Endometrial microvascular endothelial cells (primary cell): ENCODE measurements at regions not wholly inside any gene's neighbourhood (a gene's known extent, or its start where the extent isn't known, plus 50 kb on each side); places are given as distances from the start of the nearest gene placed in this dataset.

Experiments
- in situ Hi-C: cut with HindIII; loops from 2 replicates; pipeline ENCODE4 v1.10.0; 2017; ENCODE audit warnings: low sequenced_read_pairs, low pct_unique_long_range_greater_than_20kb; ENCODE audit errors: inconsistent ontology term

DNA sequence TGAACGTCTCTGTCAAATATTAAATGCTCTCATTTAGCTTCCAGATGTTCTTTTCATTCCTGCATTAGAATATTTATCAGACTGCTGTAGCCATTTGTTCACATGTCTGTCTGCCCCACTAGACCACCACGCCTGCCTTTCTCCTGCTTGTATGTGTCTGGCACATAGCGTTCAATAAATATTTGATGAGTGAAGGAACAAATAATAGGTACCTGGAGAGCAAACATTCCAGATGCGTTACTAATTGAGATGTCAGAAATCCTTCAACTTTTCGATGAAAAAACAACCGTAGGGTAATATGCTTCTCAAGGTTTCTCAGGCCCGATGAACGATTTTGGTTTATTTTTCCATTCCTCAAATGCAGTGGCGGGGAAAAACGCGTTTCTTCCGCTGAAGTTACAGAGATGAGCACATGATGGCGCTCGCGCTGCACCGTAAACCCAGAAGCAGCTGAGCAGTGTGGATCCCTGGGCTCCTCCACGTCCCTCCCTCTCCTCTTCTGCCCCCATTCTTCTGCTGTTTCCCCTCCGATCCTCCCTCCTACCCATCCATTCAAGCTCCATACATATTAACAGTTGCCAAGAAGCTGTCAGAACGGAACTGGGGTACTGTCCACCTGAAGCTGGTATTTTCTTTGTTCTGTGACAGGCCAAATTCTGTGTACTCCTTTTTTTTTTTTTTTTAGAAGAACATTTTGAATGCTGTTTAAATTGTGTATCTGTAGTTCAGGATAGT lies 245.4 kb downstream of the MPDZ start:
- in situ Hi-C loops: loop anchor here (25.0 kb wide), 1 partner anchor 1028 kb away; no protein-coding TSS in a partner anchor

DNA sequence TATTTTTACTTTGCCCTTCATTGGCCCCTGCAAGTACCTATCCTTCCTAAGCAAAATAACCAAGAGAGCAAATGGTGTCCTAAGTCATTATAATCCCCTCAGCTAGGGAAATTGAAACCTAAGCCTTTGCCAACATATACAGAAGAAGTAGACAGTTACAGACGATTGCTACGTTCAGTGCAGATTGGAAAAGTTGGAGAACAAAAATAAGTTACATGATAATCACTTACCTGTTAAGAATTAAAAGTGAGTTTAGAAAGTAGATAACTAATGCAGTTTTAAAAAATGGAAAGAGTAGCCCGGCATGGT lies 244.8 kb downstream of the MPDZ start:
- in situ Hi-C loops: loop anchor here (25.0 kb wide), 1 partner anchor 1028 kb away; no protein-coding TSS in a partner anchor

GRCh38 chr9:13035822-13036221 lies 243.7 kb downstream of the MPDZ start:
- in situ Hi-C loops: loop anchor here (25.0 kb wide), 1 partner anchor 1026 kb away; no protein-coding TSS in a partner anchor

- in situ Hi-C loops: loop anchor here (25.0 kb wide), 1 partner anchor 1024 kb away; no protein-coding TSS in a partner anchor
Observed at GRCh38 chr9:13037808-13038207, 241.7 kb downstream of the MPDZ start.

GRCh38 chr9:13047827-13048587 lies 231.5 kb downstream of the MPDZ start:
- in situ Hi-C loops: loop anchor here (25.0 kb wide), 1 partner anchor 1014 kb away; no protein-coding TSS in a partner anchor

DNA sequence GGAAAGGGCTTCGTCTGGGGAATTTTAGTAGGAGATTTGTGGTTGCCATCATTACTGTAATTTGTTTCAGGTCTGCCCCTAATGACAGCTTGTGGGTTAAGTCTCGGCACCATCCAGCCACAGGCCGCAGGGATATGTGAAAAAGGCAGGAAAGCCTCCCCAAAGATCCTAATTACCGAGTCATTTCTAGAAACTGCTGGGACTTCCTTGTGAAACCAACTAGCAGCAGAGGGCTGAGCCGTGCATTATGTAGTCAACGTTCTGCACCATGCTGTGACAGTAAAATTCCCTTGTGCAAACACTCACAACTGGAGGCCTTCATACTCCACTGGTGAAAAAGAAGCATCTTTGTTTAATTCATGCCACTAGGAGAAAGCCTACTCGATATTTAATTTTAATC lies 230.3 kb downstream of the MPDZ start:
- in situ Hi-C loops: loop anchor here (25.0 kb wide), 1 partner anchor 1013 kb away; no protein-coding TSS in a partner anchor

DNA sequence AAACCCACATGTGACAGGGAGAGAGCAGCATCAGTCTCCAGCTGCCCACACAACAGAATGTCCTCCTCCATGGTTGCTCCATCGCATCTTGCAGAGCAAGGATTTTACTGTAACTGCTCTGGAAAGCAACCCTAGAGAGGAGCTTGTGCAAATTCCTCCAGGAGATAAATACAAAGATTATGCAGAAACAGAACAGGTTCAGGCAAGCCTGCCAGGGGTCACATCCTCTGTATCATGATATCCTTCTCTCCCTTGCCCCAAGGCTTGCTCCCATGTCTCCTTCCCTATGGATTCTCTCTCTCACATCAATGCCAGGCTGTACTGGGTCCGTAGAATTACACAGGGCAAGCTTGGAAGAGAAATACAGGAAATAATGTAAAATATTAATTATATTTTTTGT lies 226.0 kb downstream of the MPDZ start:
- in situ Hi-C loops: no loop called here

GRCh38 chr9:13054389-13054788 lies 225.1 kb downstream of the MPDZ start:
- in situ Hi-C loops: no loop called here
